SK-N-SH (cell line): ENCODE measurements at regions not wholly inside any gene's neighbourhood (a gene's known extent, or its start where the extent isn't known, plus 50 kb on each side); places are given as distances from the start of the nearest gene placed in this dataset.

Experiments
- CTCF ChIA-PET: fragments of 300-600, 350-600 bp; formaldehyde crosslinking; extraction: SDS; loops from one replicate; lab custom pipeline; 2021; lab: Yijun Ruan, JAX
- POLR2A ChIA-PET: fragments of 350-600 bp; sonication (Branson Sonifier 250); formaldehyde crosslinking; extraction: SDS; loops from one replicate; lab custom pipeline; 2020; ENCODE audit warnings: antibody characterized with exemption, inconsistent platforms; lab: Yijun Ruan, JAX
- DNase-seq: peaks from one replicate; pipeline ENCODE4 v3.0.0; 2012
- H2AFZ ChIP-seq: fragments of 200-600 bp; sonication (generic); 2 replicates; pipeline ENCODE4 v1.8.1; 2016; ENCODE audit warnings: antibody characterized with exemption, mild to moderate bottlenecking, low read depth
- H3F3A ChIP-seq: fragments of 200-600 bp; sonication (generic); replicated peaks from 2 replicates; pipeline ENCODE3; 2016; ENCODE audit warnings: antibody characterized with exemption, mild to moderate bottlenecking; ENCODE audit not compliant: insufficient read depth
- H3K27ac ChIP-seq, 2 experiments: fragments of 200-500 bp in 1 of 2; fragments of 200-600 bp in 1 of 2; sonication (Bioruptor generic) in 1 of 2; sonication (generic), shearing (Covaris generic) in 1 of 2; 2 replicates each; pipeline versions ENCODE4 v1.5.1 to v1.6.1; 2014 to 2016; ENCODE audit warnings: low read depth in 2 of 2, inconsistent platforms in 1 of 2, low read length in 1 of 2, mild to moderate bottlenecking in 1 of 2, mixed read lengths in 1 of 2
- H3K27me3 ChIP-seq: fragments of 200-600 bp; sonication (generic), shearing (Covaris generic); 2 replicates; pipeline ENCODE4 v1.6.1; 2016; ENCODE audit warnings: mixed run types; ENCODE audit not compliant: insufficient read depth
- H3K36me3 ChIP-seq, 2 experiments: fragments of 200-500 bp in 1 of 2; fragments of 200-600 bp in 1 of 2; sonication (Bioruptor generic) in 1 of 2; sonication (generic) in 1 of 2; replicated peaks in 1 of 2; 2 replicates each; pipeline versions ENCODE3 to v1.5.1; 2014 to 2016; ENCODE audit warnings: low read length in 1 of 2, mild to moderate bottlenecking in 1 of 2; ENCODE audit not compliant: insufficient read depth in 2 of 2, control insufficient read depth in 1 of 2
- H3K4me1 ChIP-seq, 2 experiments: fragments of 200-500 bp in 1 of 2; fragments of 200-600 bp in 1 of 2; sonication (Bioruptor generic) in 1 of 2; sonication (generic), shearing (Covaris generic) in 1 of 2; 2 replicates each; pipeline versions ENCODE4 v1.5.1 to v1.6.1; 2014 to 2016; ENCODE audit warnings: low read depth in 1 of 2, low read length in 1 of 2, mixed run types in 1 of 2; ENCODE audit not compliant: insufficient read depth in 2 of 2, control insufficient read depth in 1 of 2
- H3K4me2 ChIP-seq: fragments of 200-600 bp; sonication (generic), shearing (Covaris generic); 2 replicates; pipeline ENCODE4 v1.6.1; 2017; ENCODE audit warnings: mixed run types
- H3K4me3 ChIP-seq, 2 experiments: fragments of 200-500 bp in 1 of 2; fragments of 200-600 bp in 1 of 2; sonication (Bioruptor generic) in 1 of 2; sonication (generic), shearing (Covaris generic) in 1 of 2; 2 replicates each; pipeline versions ENCODE4 v1.5.1 to v1.8.1; 2014 to 2016; ENCODE audit warnings: low read depth in 2 of 2, inconsistent platforms in 1 of 2, low read length in 1 of 2, mild to moderate bottlenecking in 1 of 2, mixed read lengths in 1 of 2, moderate library complexity in 1 of 2
- H3K79me2 ChIP-seq: fragments of 200-600 bp; sonication (generic); 2 replicates; pipeline ENCODE4 v1.8.1; 2017; ENCODE audit warnings: mild to moderate bottlenecking; ENCODE audit not compliant: insufficient read depth
- H3K9ac ChIP-seq: fragments of 200-600 bp; sonication (generic); 2 replicates; pipeline ENCODE4 v1.6.1; 2017; ENCODE audit warnings: mixed run types
- H3K9me2 ChIP-seq: fragments of 200-600 bp; sonication (generic); 2 replicates; pipeline ENCODE4 v1.6.1; 2017; ENCODE audit warnings: mixed run types
- H3K9me3 ChIP-seq: fragments of 200-600 bp; sonication (generic); 2 replicates; pipeline ENCODE4 v1.6.1; 2017; ENCODE audit warnings: mixed run types, mild to moderate bottlenecking, moderate library complexity
- H4K20me1 ChIP-seq: fragments of 200-600 bp; sonication (generic); 2 replicates; pipeline ENCODE4 v1.6.1; 2017; ENCODE audit warnings: mild to moderate bottlenecking, mixed run types; ENCODE audit not compliant: insufficient read depth
- EZH2phosphoT487 ChIP-seq: fragments of 200-600 bp; sonication (generic); IDR thresholded peaks from 2 replicates; pipeline ENCODE4 v1.6.1; 2017; ENCODE audit warnings: low read depth, mixed run types, mild to moderate bottlenecking, antibody characterized with exemption, moderate library complexity, borderline replicate concordance
- FOXJ3 ChIP-seq: sonication (generic); formaldehyde crosslinking; IDR thresholded peaks from 2 replicates; pipeline ENCODE4 v1.5.1; 2020; ENCODE audit warnings: mild to moderate bottlenecking, missing genetic modification reagents
- GABPA ChIP-seq: IDR thresholded peaks from 2 replicates; pipeline ENCODE4 v1.4.0; 2012; ENCODE audit warnings: low read depth, mild to moderate bottlenecking
- GATA2 ChIP-seq: sonication (generic); formaldehyde crosslinking; IDR thresholded peaks from 2 replicates; pipeline ENCODE4 v1.5.0; 2020; ENCODE audit warnings: mild to moderate bottlenecking, missing genetic modification reagents
- MXI1 ChIP-seq: IDR thresholded peaks from 2 replicates; pipeline ENCODE4 v1.6.1; 2012; ENCODE audit warnings: mild to moderate bottlenecking, low read depth, low read length, improper control_type of control experiment
- RFX5 ChIP-seq: IDR thresholded peaks from 2 replicates; pipeline ENCODE4 v1.6.1; 2012; ENCODE audit warnings: mild to moderate bottlenecking, improper control_type of control experiment, low read length
- RXRA ChIP-seq: IDR thresholded peaks from 2 replicates; pipeline ENCODE4 v1.4.0; 2012; ENCODE audit warnings: low read depth, mild to moderate bottlenecking, borderline replicate concordance
- SIN3A ChIP-seq: IDR thresholded peaks from 2 replicates; pipeline ENCODE4 v1.6.1; 2012; ENCODE audit warnings: low read depth, mild to moderate bottlenecking, low read length, moderate library complexity, borderline replicate concordance
- SMC3 ChIP-seq: IDR thresholded peaks from 2 replicates; pipeline ENCODE4 v1.6.1; 2012; ENCODE audit warnings: low read depth, low read length, improper control_type of control experiment
- TCF12 ChIP-seq: IDR thresholded peaks from 2 replicates; pipeline ENCODE4 v1.4.0; 2012
- WGBS: methylation state at CpG from one replicate; pipeline ENCODE4 v1.1.6; 2017; ENCODE audit warnings: low lambda C conversion rate; 5-methylcytosine and 5-hydroxymethylcytosine counted together
- TF ChIP-seq, protein P1 (sequence below): IDR thresholded peaks from 2 replicates; pipeline ENCODE4 v1.6.1; 2012; ENCODE audit warnings: mild to moderate bottlenecking, low read depth, low read length, moderate library complexity
- TF ChIP-seq, protein P2 (sequence below): IDR thresholded peaks from 2 replicates; pipeline ENCODE4 v1.4.0; 2012; ENCODE audit warnings: low read depth, borderline replicate concordance
- TF ChIP-seq, protein P3 (sequence below): fragments of 200-600 bp; sonication (generic); IDR thresholded peaks from 2 replicates; pipeline ENCODE4 v1.6.1; 2017; ENCODE audit warnings: antibody characterized with exemption, mild to moderate bottlenecking, moderate library complexity

DNA sequence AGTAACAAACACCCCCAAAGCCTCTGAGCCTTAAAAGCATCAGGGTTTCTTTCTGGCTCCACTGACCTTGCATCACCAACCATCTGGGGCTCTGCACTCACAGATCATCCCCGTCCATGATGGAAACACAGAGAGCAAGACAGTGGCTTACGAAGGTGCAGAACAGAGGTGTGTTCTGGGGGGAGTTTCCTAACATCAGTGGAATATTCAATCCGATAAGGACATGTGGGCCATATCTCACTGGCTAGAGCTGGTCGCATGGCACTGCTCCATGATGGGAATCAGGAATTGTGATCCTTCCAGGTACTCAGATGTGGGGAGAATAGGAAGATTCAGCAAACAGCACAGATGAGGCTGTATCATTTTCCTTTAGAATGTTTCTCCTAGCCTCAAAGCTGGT lies 457.2 kb downstream of the IRS2 start:
- H2AFZ ChIP-seq = no peak overlapping the region
- H3K9ac ChIP-seq = no peak overlapping the region
- H4K20me1 ChIP-seq = no peaks in the 10 kb centered on the region
- POLR2A ChIA-PET = no interaction called here
- H3K9me3 ChIP-seq = no peaks in the 10 kb centered on the region
- no peaks in the 10 kb centered on the region for H3K79me2 ChIP-seq
- DNase-seq = no peak
- no peak overlapping the region for H3K4me3 ChIP-seq
- no peak overlapping the region for H3K27ac ChIP-seq
- CTCF ChIA-PET = no interaction called here
- H3K36me3 ChIP-seq = no peaks in the 10 kb centered on the region
- no peaks in the 10 kb centered on the region for H3K27me3 ChIP-seq
- H3K4me2 ChIP-seq = no peak overlapping the region
- H3K9me2 ChIP-seq = no peaks in the 10 kb centered on the region
- H3F3A ChIP-seq = no peaks in the 10 kb centered on the region
- TF ChIP-seq TCF12 (no peak), GATA2 (CRISPR knock-in tag) (no peak), RFX5 (no peak), SMC3 (no peak), MXI1 (no peak), SIN3A (no peak), EZH2phosphoT487 (no peak), RXRA (no peak)
- TF ChIP-seq, protein P1, sequence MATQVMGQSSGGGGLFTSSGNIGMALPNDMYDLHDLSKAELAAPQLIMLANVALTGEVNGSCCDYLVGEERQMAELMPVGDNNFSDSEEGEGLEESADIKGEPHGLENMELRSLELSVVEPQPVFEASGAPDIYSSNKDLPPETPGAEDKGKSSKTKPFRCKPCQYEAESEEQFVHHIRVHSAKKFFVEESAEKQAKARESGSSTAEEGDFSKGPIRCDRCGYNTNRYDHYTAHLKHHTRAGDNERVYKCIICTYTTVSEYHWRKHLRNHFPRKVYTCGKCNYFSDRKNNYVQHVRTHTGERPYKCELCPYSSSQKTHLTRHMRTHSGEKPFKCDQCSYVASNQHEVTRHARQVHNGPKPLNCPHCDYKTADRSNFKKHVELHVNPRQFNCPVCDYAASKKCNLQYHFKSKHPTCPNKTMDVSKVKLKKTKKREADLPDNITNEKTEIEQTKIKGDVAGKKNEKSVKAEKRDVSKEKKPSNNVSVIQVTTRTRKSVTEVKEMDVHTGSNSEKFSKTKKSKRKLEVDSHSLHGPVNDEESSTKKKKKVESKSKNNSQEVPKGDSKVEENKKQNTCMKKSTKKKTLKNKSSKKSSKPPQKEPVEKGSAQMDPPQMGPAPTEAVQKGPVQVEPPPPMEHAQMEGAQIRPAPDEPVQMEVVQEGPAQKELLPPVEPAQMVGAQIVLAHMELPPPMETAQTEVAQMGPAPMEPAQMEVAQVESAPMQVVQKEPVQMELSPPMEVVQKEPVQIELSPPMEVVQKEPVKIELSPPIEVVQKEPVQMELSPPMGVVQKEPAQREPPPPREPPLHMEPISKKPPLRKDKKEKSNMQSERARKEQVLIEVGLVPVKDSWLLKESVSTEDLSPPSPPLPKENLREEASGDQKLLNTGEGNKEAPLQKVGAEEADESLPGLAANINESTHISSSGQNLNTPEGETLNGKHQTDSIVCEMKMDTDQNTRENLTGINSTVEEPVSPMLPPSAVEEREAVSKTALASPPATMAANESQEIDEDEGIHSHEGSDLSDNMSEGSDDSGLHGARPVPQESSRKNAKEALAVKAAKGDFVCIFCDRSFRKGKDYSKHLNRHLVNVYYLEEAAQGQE = no peak
- TF ChIP-seq, protein P2, sequence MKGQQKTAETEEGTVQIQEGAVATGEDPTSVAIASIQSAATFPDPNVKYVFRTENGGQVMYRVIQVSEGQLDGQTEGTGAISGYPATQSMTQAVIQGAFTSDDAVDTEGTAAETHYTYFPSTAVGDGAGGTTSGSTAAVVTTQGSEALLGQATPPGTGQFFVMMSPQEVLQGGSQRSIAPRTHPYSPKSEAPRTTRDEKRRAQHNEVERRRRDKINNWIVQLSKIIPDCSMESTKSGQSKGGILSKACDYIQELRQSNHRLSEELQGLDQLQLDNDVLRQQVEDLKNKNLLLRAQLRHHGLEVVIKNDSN = no peak
- peaks cover 10 to 24% of the 10 kb centered on the region in 2 experiments; a peak in 3 of 4 replicates for H3K4me1 ChIP-seq
- WGBS = 98% methylated on average over 4 of the region's 4 CpGs

DNA sequence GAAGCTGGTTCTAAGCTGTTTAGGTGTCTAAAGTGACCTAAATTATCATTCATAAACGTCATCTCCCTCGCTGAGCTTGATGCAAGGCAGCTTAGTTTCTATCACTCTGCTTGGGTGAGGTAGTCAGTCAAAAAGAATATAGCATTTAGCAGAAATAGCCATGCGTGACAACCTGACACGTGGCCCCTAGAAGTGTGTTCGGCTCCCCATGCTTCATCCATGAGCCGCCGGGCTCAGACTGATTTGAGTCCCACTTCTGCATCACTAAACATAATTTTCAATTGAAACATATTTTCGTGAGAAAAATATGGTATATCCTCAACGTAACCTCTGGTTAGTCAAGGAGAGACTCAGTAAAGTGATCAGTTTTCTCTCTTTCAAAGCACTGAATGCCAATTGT lies 459.8 kb downstream of the IRS2 start:
- Histone ChIP-seq H3K4me1 (peaks cover 6 to 10% of the 10 kb centered on the region in 2 experiments; a peak in 3 of 4 replicates), H2AFZ (no peak overlapping the region), H3K79me2 (no peaks in the 10 kb centered on the region), H3K9me2 (no peaks in the 10 kb centered on the region), H3K36me3 (no peaks in the 10 kb centered on the region), H3K27ac (no peak overlapping the region), H3K4me3 (no peak overlapping the region), H3K27me3 (no peaks in the 10 kb centered on the region), H3K9ac (no peak overlapping the region), H4K20me1 (no peaks in the 10 kb centered on the region), H3K9me3 (no peaks in the 10 kb centered on the region), H3K4me2 (no peak overlapping the region), H3F3A (no peaks in the 10 kb centered on the region)
- CTCF ChIA-PET = no interaction called here
- POLR2A ChIA-PET = no interaction called here
- no peak for DNase-seq
- TF ChIP-seq FOXJ3 (CRISPR knock-in tag) (no peak), GABPA (no peak)
- TF ChIP-seq, protein P3, sequence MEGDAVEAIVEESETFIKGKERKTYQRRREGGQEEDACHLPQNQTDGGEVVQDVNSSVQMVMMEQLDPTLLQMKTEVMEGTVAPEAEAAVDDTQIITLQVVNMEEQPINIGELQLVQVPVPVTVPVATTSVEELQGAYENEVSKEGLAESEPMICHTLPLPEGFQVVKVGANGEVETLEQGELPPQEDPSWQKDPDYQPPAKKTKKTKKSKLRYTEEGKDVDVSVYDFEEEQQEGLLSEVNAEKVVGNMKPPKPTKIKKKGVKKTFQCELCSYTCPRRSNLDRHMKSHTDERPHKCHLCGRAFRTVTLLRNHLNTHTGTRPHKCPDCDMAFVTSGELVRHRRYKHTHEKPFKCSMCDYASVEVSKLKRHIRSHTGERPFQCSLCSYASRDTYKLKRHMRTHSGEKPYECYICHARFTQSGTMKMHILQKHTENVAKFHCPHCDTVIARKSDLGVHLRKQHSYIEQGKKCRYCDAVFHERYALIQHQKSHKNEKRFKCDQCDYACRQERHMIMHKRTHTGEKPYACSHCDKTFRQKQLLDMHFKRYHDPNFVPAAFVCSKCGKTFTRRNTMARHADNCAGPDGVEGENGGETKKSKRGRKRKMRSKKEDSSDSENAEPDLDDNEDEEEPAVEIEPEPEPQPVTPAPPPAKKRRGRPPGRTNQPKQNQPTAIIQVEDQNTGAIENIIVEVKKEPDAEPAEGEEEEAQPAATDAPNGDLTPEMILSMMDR = no peak
- WGBS = 92% methylated on average over 9 of the region's 9 CpGs
